ENCODE measurements at regions not wholly inside any gene's neighbourhood (a gene's known extent, or its start where the extent isn't known, plus 50 kb on each side); places are given as distances from the start of the nearest gene placed in this dataset.
"Not testable (repeated sequence)": the region's sequence is repeated elsewhere in the genome, so short reads cannot be mapped to it uniquely, and the experiment has no call there.

- TF ChIP-seq CTCF (IDR thresholded peaks at IDR 0.05; ENCODE audit: low read depth, low read length), result no peak
- H3K9me3 ChIP-seq (ENCODE audit: severe bottlenecking), result no peaks in the 10 kb centered on the region
- no peak for DNase-seq
- no peaks in the 10 kb centered on the region for H3K36me3 ChIP-seq
- H3K27me3 ChIP-seq (ENCODE audit: insufficient read depth, low read depth, severe bottlenecking), result no peaks in the 10 kb centered on the region
- H3K4me3 ChIP-seq (ENCODE audit: low read depth, low read length), result no peak overlapping the region
- no peak overlapping the region for H3K27ac ChIP-seq
Measured at GRCh38 chr9:87382900-87383299, 114.8 kb upstream of the DAPK1 start.

DNA sequence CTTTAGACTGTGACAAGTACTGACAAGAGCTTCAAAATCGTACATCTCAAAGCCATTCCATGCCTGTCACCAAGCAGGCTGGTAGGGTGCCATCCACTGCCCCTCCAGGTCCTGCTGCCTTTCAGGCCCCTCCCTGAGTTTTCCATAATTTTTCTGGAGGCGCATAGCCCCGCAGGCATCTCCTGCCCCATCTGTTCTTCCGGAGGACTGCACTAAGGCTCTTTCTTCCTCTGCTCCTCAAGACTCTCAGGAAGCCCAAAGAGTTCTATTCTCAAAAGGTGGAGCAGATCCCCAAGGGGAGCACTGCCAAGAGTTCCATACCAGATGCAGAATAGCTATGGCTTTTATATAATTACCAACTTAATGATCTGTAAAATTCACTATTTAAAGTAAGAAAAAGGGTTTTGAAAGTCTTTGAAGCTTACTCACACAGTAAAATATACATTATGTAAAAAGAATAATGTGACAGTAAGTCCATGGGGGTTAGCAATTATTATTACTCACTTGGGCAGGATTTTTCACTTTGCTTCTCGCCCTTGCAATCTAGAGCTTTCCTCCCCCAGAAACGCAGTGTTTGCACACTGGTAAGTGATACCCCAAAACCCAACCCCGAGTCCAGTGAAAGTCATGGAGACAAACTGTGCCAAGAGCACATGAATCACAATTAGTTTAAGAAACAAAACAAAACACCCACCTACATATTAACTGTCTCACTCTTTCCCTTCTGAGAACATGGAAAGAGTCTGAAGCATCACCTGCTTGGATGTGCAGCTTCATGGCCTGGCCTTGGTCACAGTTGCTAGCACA is 114.1 kb upstream of the DAPK1 start:
- H3K27ac ChIP-seq, result no peak overlapping the region
- no peak for TF ChIP-seq CTCF (IDR thresholded peaks at IDR 0.05; ENCODE audit: low read depth, low read length)
- H3K27me3 ChIP-seq (ENCODE audit: insufficient read depth, low read depth, severe bottlenecking), result no peaks in the 10 kb centered on the region
- no peaks in the 10 kb centered on the region for H3K9me3 ChIP-seq (ENCODE audit: severe bottlenecking)
- H3K4me3 ChIP-seq (ENCODE audit: low read depth, low read length), result no peak overlapping the region
- no peak for DNase-seq
- H3K36me3 ChIP-seq, result no peaks in the 10 kb centered on the region

- DNase-seq, result no peak
- Histone ChIP-seq H3K36me3 (no peaks in the 10 kb centered on the region), H3K27ac (no peak overlapping the region), H3K27me3 (ENCODE audit: insufficient read depth, low read depth, severe bottlenecking) (no peaks in the 10 kb centered on the region), H3K4me3 (ENCODE audit: low read depth, low read length) (no peak overlapping the region), H3K9me3 (ENCODE audit: severe bottlenecking) (no peaks in the 10 kb centered on the region)
- TF ChIP-seq CTCF (IDR thresholded peaks at IDR 0.05; ENCODE audit: low read depth, low read length), result no peak
Measured at GRCh38 chr9:87386490-87387025, 111.1 kb upstream of the DAPK1 start.

- Histone ChIP-seq H3K36me3 (no peaks in the 10 kb centered on the region), H3K4me3 (ENCODE audit: low read depth, low read length) (no peak overlapping the region), H3K9me3 (ENCODE audit: severe bottlenecking) (no peaks in the 10 kb centered on the region), H3K27ac (no peak overlapping the region), H3K27me3 (ENCODE audit: insufficient read depth, low read depth, severe bottlenecking) (no peaks in the 10 kb centered on the region)
- TF ChIP-seq CTCF (IDR thresholded peaks at IDR 0.05; ENCODE audit: low read depth, low read length), result no peak
- no peak for DNase-seq
Measured at GRCh38 chr9:87387351-87388011, 110.2 kb upstream of the DAPK1 start.

DNA sequence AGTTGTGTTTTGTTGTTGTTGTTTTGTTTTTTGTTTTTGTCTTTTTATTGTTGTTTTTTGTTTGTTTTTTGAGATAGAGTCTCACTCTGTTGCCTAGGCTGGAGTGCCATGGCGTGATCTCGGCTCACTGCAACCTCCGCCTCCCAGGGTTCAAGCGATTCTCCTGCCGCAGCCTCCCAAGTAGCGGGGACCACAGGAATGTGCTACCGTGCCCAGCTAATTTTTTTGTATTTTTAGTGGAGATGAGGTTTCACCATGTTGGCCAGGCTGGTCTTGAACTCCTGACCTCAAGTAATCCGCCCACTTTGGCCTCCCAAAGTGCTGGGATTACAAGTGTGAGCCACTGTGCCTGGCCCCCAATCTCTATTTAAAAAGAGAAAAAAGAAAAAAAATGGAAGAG is 109.0 kb upstream of the DAPK1 start:
- H3K9me3 ChIP-seq (ENCODE audit: severe bottlenecking); H3K27ac ChIP-seq; H3K4me3 ChIP-seq (ENCODE audit: low read depth, low read length); DNase-seq; H3K36me3 ChIP-seq; H3K27me3 ChIP-seq (ENCODE audit: insufficient read depth, low read depth, severe bottlenecking): not testable (repeated sequence)

GRCh38 chr9:87389936-87390335 is 107.7 kb upstream of the DAPK1 start:
- no peak for DNase-seq
- H3K4me3 ChIP-seq (ENCODE audit: low read depth, low read length), result no peak overlapping the region
- no peak for TF ChIP-seq CTCF (IDR thresholded peaks at IDR 0.05; ENCODE audit: low read depth, low read length)
- H3K9me3 ChIP-seq (ENCODE audit: severe bottlenecking), result no peaks in the 10 kb centered on the region
- H3K27ac ChIP-seq, result no peak overlapping the region
- no peaks in the 10 kb centered on the region for H3K36me3 ChIP-seq
- no peaks in the 10 kb centered on the region for H3K27me3 ChIP-seq (ENCODE audit: insufficient read depth, low read depth, severe bottlenecking)
